Adrenal gland (tissue), 9 donors: ENCODE measurements at regions not wholly inside any gene's neighbourhood (a gene's known extent, or its start where the extent isn't known, plus 50 kb on each side); places are given as distances from the start of the nearest gene placed in this dataset.

Experiments
- DNase-seq, 7 donors: peaks; one replicate each; pipeline ENCODE4 v3.0.0-alpha.2; 2019 to 2020
- H3K27ac ChIP-seq, 5 donors: fragments of 200-600 bp; sonication (generic) in 4 of 5; 1 replicate in 3 of 5; 2 replicates in 2 of 5; pipeline versions ENCODE4 v1.5.1 to v1.8.0; 2016 to 2020; ENCODE audit warnings: mild to moderate bottlenecking in 1 of 5
- H3K27me3 ChIP-seq: fragments of 200-600 bp; 2 replicates; pipeline ENCODE4 v1.8.0; 2021
- H3K36me3 ChIP-seq, 2 donors: fragments of 200-600 bp; replicated peaks in 1 of 2; 1 replicate in 1 of 2; 2 replicates in 1 of 2; pipeline versions ENCODE4 v1.5.1 to v1.8.0; 2018 to 2022
- H3K4me1 ChIP-seq, 2 donors: fragments of 200-600 bp; replicated peaks in 1 of 2; 1 replicate in 1 of 2; 2 replicates in 1 of 2; pipeline versions ENCODE4 v1.5.1 to v1.8.0; 2018 to 2021
- H3K4me3 ChIP-seq, 4 donors: fragments of 200-600 bp; sonication (generic) in 3 of 4; one replicate each; pipeline ENCODE4 v1.5.1; 2016 to 2018
- H3K9me3 ChIP-seq, 3 donors: fragments of 200-600 bp; sonication (generic) in 1 of 3; replicated peaks in 1 of 3; 1 replicate in 2 of 3; 2 replicates in 1 of 3; pipeline versions ENCODE4 v1.5.1 to v1.8.0; 2016 to 2021
- POLR2A ChIP-seq, 2 donors: fragments of 450-650 bp; IDR thresholded peaks; one replicate each; pipeline ENCODE4 v1.6.1; 2017; ENCODE audit warnings: antibody characterized with exemption in 2 of 2, mild to moderate bottlenecking in 2 of 2, moderate library complexity in 1 of 2
- WGBS, 4 donors: extraction: QIAGEN DNeasy Blood & Tissue Kit in 2 of 4; methylation state at CpG; one replicate each; pipeline versions ENCODE4 v1.1.5 to v1.1.7; 2013 to 2017; 5-methylcytosine and 5-hydroxymethylcytosine counted together
- intact Hi-C, 2 donors: fragments of 100-400 bp; cut with DNase I; formaldehyde crosslinking; loops; one replicate each; pipeline versions ENCODE4 v1.14.1 to v1.15.0; 2022 to 2023
- TF ChIP-seq, protein P1 (sequence below), 6 experiments: fragments of 450-650 bp in 4 of 6; fragments of 200-600 bp in 2 of 6; sonication (generic) in 1 of 6; IDR thresholded peaks; 1 replicate in 5 of 6; 2 replicates in 1 of 6; pipeline versions ENCODE4 v1.5.1 to v1.8.0; 2016 to 2021; ENCODE audit warnings: antibody characterized with exemption in 6 of 6, mild to moderate bottlenecking in 2 of 6, moderate library complexity in 1 of 6
- donor health status: healthy with polysubstance abuse.
- donor health status: Bipolar disorder and iron deficiency.
- donor health status: DM: yes; HTN: yes; CAD: no.
- donor health status: DM: no; HTN: no; CAD: no.
- donor health status: DM: no; HTN: no; CAD: no.

DNA sequence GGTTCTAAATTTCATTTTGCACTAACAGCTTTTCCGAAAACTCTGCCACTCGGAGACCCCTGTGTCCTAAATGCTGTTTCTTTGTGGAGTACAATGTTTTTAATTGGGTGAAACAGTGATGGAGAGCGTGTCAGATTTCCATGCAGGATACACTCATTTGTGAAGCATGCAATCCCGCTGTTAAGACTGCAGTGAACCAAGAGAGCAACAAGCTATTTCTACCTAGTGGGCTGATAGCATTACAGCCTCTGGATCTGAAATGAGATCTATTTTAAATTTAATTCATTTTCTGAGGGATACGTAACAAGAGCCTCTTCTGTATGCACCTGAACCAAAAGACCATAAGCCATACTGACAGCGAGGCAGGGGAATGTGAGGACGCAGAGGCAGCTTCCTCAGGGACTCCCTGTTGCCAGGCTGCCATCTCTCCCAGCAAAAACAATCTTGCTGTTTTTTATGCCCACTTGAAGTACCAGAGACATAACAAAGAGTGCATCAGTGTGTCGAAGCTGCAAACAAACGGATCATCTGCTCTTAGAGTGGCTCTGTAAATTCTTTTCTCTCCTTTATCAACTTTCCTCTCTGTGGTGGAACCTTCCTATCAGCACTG is 199.9 kb upstream of the COX10 start:
- Histone ChIP-seq H3K4me1 (no peaks in the 10 kb centered on the region), H3K4me3 (no peak overlapping the region), H3K27me3 (no peaks in the 10 kb centered on the region), H3K9me3 (no peaks in the 10 kb centered on the region), H3K36me3 (no peaks in the 10 kb centered on the region), H3K27ac (no peak overlapping the region)
- no peak for DNase-seq
- intact Hi-C loops: no loop called here
- TF ChIP-seq, protein P1, sequence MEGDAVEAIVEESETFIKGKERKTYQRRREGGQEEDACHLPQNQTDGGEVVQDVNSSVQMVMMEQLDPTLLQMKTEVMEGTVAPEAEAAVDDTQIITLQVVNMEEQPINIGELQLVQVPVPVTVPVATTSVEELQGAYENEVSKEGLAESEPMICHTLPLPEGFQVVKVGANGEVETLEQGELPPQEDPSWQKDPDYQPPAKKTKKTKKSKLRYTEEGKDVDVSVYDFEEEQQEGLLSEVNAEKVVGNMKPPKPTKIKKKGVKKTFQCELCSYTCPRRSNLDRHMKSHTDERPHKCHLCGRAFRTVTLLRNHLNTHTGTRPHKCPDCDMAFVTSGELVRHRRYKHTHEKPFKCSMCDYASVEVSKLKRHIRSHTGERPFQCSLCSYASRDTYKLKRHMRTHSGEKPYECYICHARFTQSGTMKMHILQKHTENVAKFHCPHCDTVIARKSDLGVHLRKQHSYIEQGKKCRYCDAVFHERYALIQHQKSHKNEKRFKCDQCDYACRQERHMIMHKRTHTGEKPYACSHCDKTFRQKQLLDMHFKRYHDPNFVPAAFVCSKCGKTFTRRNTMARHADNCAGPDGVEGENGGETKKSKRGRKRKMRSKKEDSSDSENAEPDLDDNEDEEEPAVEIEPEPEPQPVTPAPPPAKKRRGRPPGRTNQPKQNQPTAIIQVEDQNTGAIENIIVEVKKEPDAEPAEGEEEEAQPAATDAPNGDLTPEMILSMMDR (IDR thresholded peaks at IDR 0.05): no peak
- no peak for TF ChIP-seq POLR2A (IDR thresholded peaks at IDR 0.05)
- WGBS, 4 donors: 82 to 87% (median 85%) methylated on average over 9 of the region's 9 CpGs

GRCh38 chr17:13871261-13871660 is 198.0 kb upstream of the COX10 start:
- no peak overlapping the region for H3K27ac ChIP-seq

DNA sequence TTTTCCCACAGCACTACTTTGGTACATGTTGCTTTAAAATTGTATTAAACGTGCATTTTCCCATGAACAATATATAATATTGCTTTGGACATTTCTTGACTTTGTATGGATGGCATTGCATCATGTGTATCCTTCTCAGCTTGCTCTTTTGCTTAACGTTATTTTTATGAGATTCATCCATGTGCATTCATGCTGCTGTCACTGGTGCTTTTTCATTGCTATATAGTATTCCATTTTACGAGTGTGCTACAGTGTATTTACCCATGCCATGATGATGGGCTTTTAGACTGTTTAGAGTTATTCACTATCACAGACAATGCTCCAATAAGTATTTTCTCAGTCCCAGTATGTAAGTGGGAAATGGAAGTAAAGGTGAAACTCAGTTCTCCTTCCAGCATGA is 195.2 kb upstream of the COX10 start:
- TF ChIP-seq, protein P1 (IDR thresholded peaks at IDR 0.05): no peak
- TF ChIP-seq POLR2A (IDR thresholded peaks at IDR 0.05): no peak
- intact Hi-C loops: no loop called here
- Histone ChIP-seq H3K27ac (no peak overlapping the region), H3K27me3 (no peaks in the 10 kb centered on the region), H3K9me3 (no peaks in the 10 kb centered on the region), H3K4me3 (no peak overlapping the region), H3K4me1 (no peaks in the 10 kb centered on the region), H3K36me3 (no peaks in the 10 kb centered on the region)
- 87 to 93% (median 89%) methylated on average over 3 of the region's 3 CpGs for WGBS, 4 donors
- no peak for DNase-seq

More at GRCh38 chr17:13871261-13871660, 198.0 kb upstream of the COX10 start:
- no peak for DNase-seq
- whole genome bisulfite sequencing, 4 donors: 88 to 96% (median 89%) methylated on average over 4 of the region's 4 CpGs
- no peak overlapping the region for H3K4me3 ChIP-seq
- no peaks in the 10 kb centered on the region for H3K9me3 ChIP-seq
- H3K27me3 ChIP-seq: no peaks in the 10 kb centered on the region
- no peaks in the 10 kb centered on the region for H3K36me3 ChIP-seq
- no peaks in the 10 kb centered on the region for H3K4me1 ChIP-seq
- intact Hi-C loops: no loop called here
- TF ChIP-seq POLR2A (IDR thresholded peaks at IDR 0.05): no peak
- TF ChIP-seq, protein P1 (IDR thresholded peaks at IDR 0.05): no peak

DNA sequence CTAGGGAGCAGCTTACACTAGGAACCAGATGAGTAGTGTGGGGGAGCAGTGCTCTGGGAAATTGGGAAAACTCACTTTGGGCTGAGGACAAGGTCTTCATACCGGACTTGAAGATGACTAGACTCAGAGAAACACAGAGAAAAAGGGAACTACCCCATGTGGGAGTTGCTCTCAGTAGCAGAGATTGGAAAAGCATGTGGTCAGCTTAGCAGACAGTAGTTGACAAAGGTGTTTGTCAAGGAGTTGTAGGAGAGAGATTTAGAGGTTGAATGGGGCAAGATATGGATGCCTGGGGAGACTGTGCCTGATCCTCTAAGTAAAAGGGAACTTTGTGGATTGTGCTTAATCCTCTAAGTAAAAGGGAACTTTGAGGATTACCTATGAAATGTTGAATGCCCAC is 194.5 kb upstream of the COX10 start:
- no peak overlapping the region for H3K27ac ChIP-seq
- no peaks in the 10 kb centered on the region for H3K4me1 ChIP-seq
- no peak for DNase-seq
- H3K4me3 ChIP-seq: no peak overlapping the region
- no peaks in the 10 kb centered on the region for H3K27me3 ChIP-seq
- no peaks in the 10 kb centered on the region for H3K9me3 ChIP-seq
- WGBS, 4 donors: 71 to 84% (median 72%) methylated on average over 1 of the region's 1 CpG
- TF ChIP-seq POLR2A (IDR thresholded peaks at IDR 0.05): no peak
- intact Hi-C loops: no loop called here
- no peaks in the 10 kb centered on the region for H3K36me3 ChIP-seq

GRCh38 chr17:13879961-13880466 is 189.3 kb upstream of the COX10 start:
- TF ChIP-seq, protein P1 (IDR thresholded peaks at IDR 0.05): no peak
- H3K4me3 ChIP-seq: no peak overlapping the region
- H3K9me3 ChIP-seq: no peaks in the 10 kb centered on the region
- no peaks in the 10 kb centered on the region for H3K4me1 ChIP-seq
- WGBS, 4 donors: 89 to 93% (median 92%) methylated on average over 5 of the region's 5 CpGs
- no peaks in the 10 kb centered on the region for H3K27me3 ChIP-seq
- H3K36me3 ChIP-seq: no peaks in the 10 kb centered on the region
- DNase-seq: no peak
- intact Hi-C loops: no loop called here
- no peak overlapping the region for H3K27ac ChIP-seq
